ENCODE measurements at regions not wholly inside any gene's neighbourhood (a gene's known extent, or its start where the extent isn't known, plus 50 kb on each side); places are given as distances from the start of the nearest gene placed in this dataset.

- Histone ChIP-seq H3K36me3 (replicated peaks in 1 of 2; ENCODE audit: control extremely low read depth in 1 of 2, control insufficient read depth in 1 of 2, extremely low read depth in 1 of 2, insufficient read depth in 2 of 2, low read length in 1 of 2) (no peaks in the 10 kb centered on the region), H3K9me3 (ENCODE audit: control extremely low read depth in 1 of 3, control insufficient read depth in 2 of 3, insufficient read depth in 1 of 3, low read length in 2 of 3) (no peaks in the 10 kb centered on the region), H3K79me2 (ENCODE audit: control insufficient read depth, insufficient read depth, low read length) (no peaks in the 10 kb centered on the region), H4K20me1 (ENCODE audit: control insufficient read depth, insufficient read depth, low read length, poor library complexity, severe bottlenecking) (no peaks in the 10 kb centered on the region), H3K27me3 (replicated peaks in 1 of 4; ENCODE audit: control extremely low read depth in 1 of 4, control insufficient read depth in 3 of 4, insufficient read depth in 4 of 4, low read length in 3 of 4) (no peaks in the 10 kb centered on the region), H3K9ac (ENCODE audit: low read length) (no peak overlapping the region), H3K27ac (ENCODE audit: low read length in 2 of 2) (no peak overlapping the region), H3K4me3 (ENCODE audit: control extremely low read depth in 1 of 5, extremely low read depth in 1 of 5, insufficient read depth in 1 of 5, low read depth in 2 of 5, low read length in 4 of 5) (no peak overlapping the region), H3K4me2 (replicated peaks; ENCODE audit: low read depth, low read length, poor library complexity, severe bottlenecking) (no peak overlapping the region), H2AFZ (ENCODE audit: insufficient read depth, low read depth, low read length, poor library complexity, severe bottlenecking) (no peak overlapping the region), H3K4me1 (ENCODE audit: control insufficient read depth in 2 of 2, insufficient read depth in 2 of 2, low read length in 2 of 2) (no peaks in the 10 kb centered on the region)
- CTCF ChIA-PET = no interaction called here
- ATAC-seq (ENCODE audit: low read depth) (no peak), DNase-seq (no peak)
- POLR2A ChIA-PET = no interaction called here
- no peak overlapping the region for H3K4me3 Mint-ChIP-seq
- H3K27me3 Mint-ChIP-seq = no peaks in the 10 kb centered on the region
- TF ChIP-seq CTCF (IDR thresholded peaks at IDR 0.05) = no peak
- TF ChIP-seq EZH2 (IDR thresholded peaks at IDR 0.05; ENCODE audit: borderline replicate concordance, insufficient read depth, low read depth, low read length, poor library complexity, severe bottlenecking) = no peak
- no CpG with 5 or more reads among the region's 1 CpG for WGBS (ENCODE audit: insufficient coverage)
- H3K9me3 Mint-ChIP-seq (ENCODE audit: insufficient read depth) = no peaks in the 10 kb centered on the region
- no peaks in the 10 kb centered on the region for H3K4me1 Mint-ChIP-seq
- intact Hi-C loops (cut with micrococcal nuclease) = no loop called here
- H3K27ac Mint-ChIP-seq = no peak overlapping the region
These were observed 602.7 kb downstream of the ETV1 start for GRCh38 chr7:13386741-13387140.

GRCh38 chr7:13407911-13408310 is 581.6 kb downstream of the ETV1 start:
- no peak overlapping the region for H3K4me3 ChIP-seq (ENCODE audit: control extremely low read depth in 1 of 5, extremely low read depth in 1 of 5, insufficient read depth in 1 of 5, low read depth in 2 of 5, low read length in 4 of 5)
- Mint-ChIP-seq H3K27ac (no peak overlapping the region), H3K9me3 (ENCODE audit: insufficient read depth) (no peaks in the 10 kb centered on the region), H3K4me1 (no peaks in the 10 kb centered on the region), H3K4me3 (no peak overlapping the region), H3K27me3 (no peaks in the 10 kb centered on the region)
- intact Hi-C loops (cut with micrococcal nuclease) = no loop called here
- no peaks in the 10 kb centered on the region for H3K4me1 ChIP-seq (ENCODE audit: control insufficient read depth in 2 of 2, insufficient read depth in 2 of 2, low read length in 2 of 2)
- no peaks in the 10 kb centered on the region for H3K79me2 ChIP-seq (ENCODE audit: control insufficient read depth, insufficient read depth, low read length)
- H3K9me3 ChIP-seq (ENCODE audit: control extremely low read depth in 1 of 3, control insufficient read depth in 2 of 3, insufficient read depth in 1 of 3, low read length in 2 of 3) = no peaks in the 10 kb centered on the region
- H3K4me2 ChIP-seq (replicated peaks; ENCODE audit: low read depth, low read length, poor library complexity, severe bottlenecking) = no peak overlapping the region
- WGBS (ENCODE audit: insufficient coverage) = no CpG with 5 or more reads among the region's 2 CpGs
- ATAC-seq (ENCODE audit: low read depth) (no peak), DNase-seq (no peak)
- H2AFZ ChIP-seq (ENCODE audit: insufficient read depth, low read depth, low read length, poor library complexity, severe bottlenecking) = no peak overlapping the region
- no peaks in the 10 kb centered on the region for H3K27me3 ChIP-seq (replicated peaks in 1 of 4; ENCODE audit: control extremely low read depth in 1 of 4, control insufficient read depth in 3 of 4, insufficient read depth in 4 of 4, low read length in 3 of 4)
- no peak overlapping the region for H3K9ac ChIP-seq (ENCODE audit: low read length)
- no peak overlapping the region for H3K27ac ChIP-seq (ENCODE audit: low read length in 2 of 2)
- TF ChIP-seq CTCF (IDR thresholded peaks at IDR 0.05) (no peak), EZH2 (IDR thresholded peaks at IDR 0.05; ENCODE audit: borderline replicate concordance, insufficient read depth, low read depth, low read length, poor library complexity, severe bottlenecking) (no peak)
- ChIA-PET CTCF (no interaction called here), POLR2A (no interaction called here)
- no peaks in the 10 kb centered on the region for H3K36me3 ChIP-seq (replicated peaks in 1 of 2; ENCODE audit: control extremely low read depth in 1 of 2, control insufficient read depth in 1 of 2, extremely low read depth in 1 of 2, insufficient read depth in 2 of 2, low read length in 1 of 2)
- H4K20me1 ChIP-seq (ENCODE audit: control insufficient read depth, insufficient read depth, low read length, poor library complexity, severe bottlenecking) = no peaks in the 10 kb centered on the region
